ENCODE measurements at regions not wholly inside any gene's neighbourhood (a gene's known extent, or its start where the extent isn't known, plus 50 kb on each side); places are given as distances from the start of the nearest gene placed in this dataset.

DNA sequence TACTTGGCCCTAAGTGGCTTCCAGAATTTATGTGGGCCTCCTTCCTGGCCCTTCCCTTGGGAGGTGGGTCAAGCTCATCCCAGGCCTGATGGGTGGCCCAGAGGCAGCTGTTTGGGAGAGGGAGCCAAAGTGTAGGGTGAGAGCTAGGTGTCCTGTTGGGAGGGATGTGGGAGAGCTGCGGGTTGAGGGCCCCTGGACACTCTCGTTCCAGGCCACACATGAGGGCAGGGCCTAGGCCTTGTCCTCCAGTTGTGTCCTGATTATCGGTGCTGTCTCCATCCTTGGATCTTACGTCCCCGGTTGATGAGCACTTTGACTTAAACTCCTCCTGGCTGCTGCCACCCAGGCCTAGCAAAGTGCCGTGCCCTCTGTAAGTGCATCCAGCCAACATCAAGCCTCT is 177.5 kb upstream of the VASH1 start:
- no peaks in the 10 kb centered on the region for H3K4me1 Mint-ChIP-seq
- DNase-seq (ENCODE audit: low spot score), result no peak
- no peaks in the 10 kb centered on the region for H3K27me3 ChIP-seq
- H3K36me3 ChIP-seq, result no peaks in the 10 kb centered on the region
- no peaks in the 10 kb centered on the region for H3F3A ChIP-seq (ENCODE audit: low read depth)
- no peaks in the 10 kb centered on the region for H3K9me3 ChIP-seq (ENCODE audit: low read depth)
- H3K4me1 ChIP-seq, result no peaks in the 10 kb centered on the region
- peaks cover 11% of the 10 kb centered on the region for H3K27me3 Mint-ChIP-seq (ENCODE audit: insufficient read depth, low read depth)
- no peak overlapping the region for H3K4me3 ChIP-seq
- H3K36me3 Mint-ChIP-seq, result no peaks in the 10 kb centered on the region
- no peak overlapping the region for H3K4me2 ChIP-seq
- no peaks in the 10 kb centered on the region for H4K20me1 ChIP-seq (ENCODE audit: low read depth)
- no peak overlapping the region for H3K27ac Mint-ChIP-seq
- H3K27ac ChIP-seq, result no peak overlapping the region
- no peak overlapping the region for H3K9ac ChIP-seq
- TF ChIP-seq EZH2phosphoT487 (IDR thresholded peaks at IDR 0.05) (no peak), EZH2 (IDR thresholded peaks at IDR 0.05) (no peak)
- TF ChIP-seq, protein P1, sequence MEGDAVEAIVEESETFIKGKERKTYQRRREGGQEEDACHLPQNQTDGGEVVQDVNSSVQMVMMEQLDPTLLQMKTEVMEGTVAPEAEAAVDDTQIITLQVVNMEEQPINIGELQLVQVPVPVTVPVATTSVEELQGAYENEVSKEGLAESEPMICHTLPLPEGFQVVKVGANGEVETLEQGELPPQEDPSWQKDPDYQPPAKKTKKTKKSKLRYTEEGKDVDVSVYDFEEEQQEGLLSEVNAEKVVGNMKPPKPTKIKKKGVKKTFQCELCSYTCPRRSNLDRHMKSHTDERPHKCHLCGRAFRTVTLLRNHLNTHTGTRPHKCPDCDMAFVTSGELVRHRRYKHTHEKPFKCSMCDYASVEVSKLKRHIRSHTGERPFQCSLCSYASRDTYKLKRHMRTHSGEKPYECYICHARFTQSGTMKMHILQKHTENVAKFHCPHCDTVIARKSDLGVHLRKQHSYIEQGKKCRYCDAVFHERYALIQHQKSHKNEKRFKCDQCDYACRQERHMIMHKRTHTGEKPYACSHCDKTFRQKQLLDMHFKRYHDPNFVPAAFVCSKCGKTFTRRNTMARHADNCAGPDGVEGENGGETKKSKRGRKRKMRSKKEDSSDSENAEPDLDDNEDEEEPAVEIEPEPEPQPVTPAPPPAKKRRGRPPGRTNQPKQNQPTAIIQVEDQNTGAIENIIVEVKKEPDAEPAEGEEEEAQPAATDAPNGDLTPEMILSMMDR (IDR thresholded peaks at IDR 0.05), result no peak
- no peaks in the 10 kb centered on the region for H3K79me2 ChIP-seq (ENCODE audit: low read depth)
- no peaks in the 10 kb centered on the region for H3K9me3 Mint-ChIP-seq
- no peak overlapping the region for H2AFZ ChIP-seq (replicated peaks)
- no peak overlapping the region for H3K4me3 Mint-ChIP-seq

GRCh38 chr14:76584271-76584702 is 177.0 kb upstream of the VASH1 start:
- Histone ChIP-seq H3K36me3 (no peaks in the 10 kb centered on the region), H3K79me2 (ENCODE audit: low read depth) (no peaks in the 10 kb centered on the region), H3K27ac (no peak overlapping the region), H3K9ac (no peak overlapping the region), H3K4me2 (no peak overlapping the region), H3K9me3 (ENCODE audit: low read depth) (no peaks in the 10 kb centered on the region), H3F3A (ENCODE audit: low read depth) (no peaks in the 10 kb centered on the region), H4K20me1 (ENCODE audit: low read depth) (no peaks in the 10 kb centered on the region), H3K4me1 (no peaks in the 10 kb centered on the region), H2AFZ (replicated peaks) (no peak overlapping the region), H3K4me3 (no peak overlapping the region), H3K27me3 (no peaks in the 10 kb centered on the region)
- DNase-seq (ENCODE audit: low spot score), result no peak
- no peaks in the 10 kb centered on the region for H3K4me1 Mint-ChIP-seq
- H3K36me3 Mint-ChIP-seq, result no peaks in the 10 kb centered on the region
- H3K27me3 Mint-ChIP-seq (ENCODE audit: insufficient read depth, low read depth), result peaks cover 8% of the 10 kb centered on the region
- H3K4me3 Mint-ChIP-seq, result no peak overlapping the region
- peaks cover 2% of the 10 kb centered on the region for H3K9me3 Mint-ChIP-seq
- no peak overlapping the region for H3K27ac Mint-ChIP-seq
- TF ChIP-seq EZH2phosphoT487 (IDR thresholded peaks at IDR 0.05), result no peak
- TF ChIP-seq, protein P1 (IDR thresholded peaks at IDR 0.05), result no peak
- no peak for TF ChIP-seq EZH2 (IDR thresholded peaks at IDR 0.05)

DNA sequence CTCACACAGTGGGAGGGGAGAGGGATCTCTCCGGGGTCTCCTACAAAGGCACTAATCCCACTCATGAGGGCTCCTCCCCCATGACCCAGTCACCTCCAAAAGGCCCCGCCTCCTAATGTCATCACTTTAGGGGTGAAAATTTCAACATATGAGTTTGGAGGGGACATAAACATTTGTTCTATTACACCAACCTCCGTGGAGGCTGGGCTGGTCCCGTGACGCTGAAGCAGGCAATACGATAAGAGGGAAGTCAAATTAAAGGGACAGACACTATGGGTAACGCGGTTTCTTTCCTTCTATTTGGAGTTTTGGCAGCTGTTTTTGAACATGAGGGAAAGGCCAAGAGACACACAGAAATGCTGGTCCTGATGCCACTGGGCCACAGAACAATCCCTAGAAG is 175.7 kb upstream of the VASH1 start:
- H3K27ac Mint-ChIP-seq, result no peak overlapping the region
- Histone ChIP-seq H3K9me3 (ENCODE audit: low read depth) (no peaks in the 10 kb centered on the region), H3K4me3 (no peak overlapping the region), H3K27me3 (no peaks in the 10 kb centered on the region), H2AFZ (replicated peaks) (no peak overlapping the region), H3K4me2 (no peak overlapping the region), H3K9ac (no peak overlapping the region), H3K79me2 (ENCODE audit: low read depth) (no peaks in the 10 kb centered on the region), H3K27ac (no peak overlapping the region), H3K4me1 (no peaks in the 10 kb centered on the region), H3K36me3 (no peaks in the 10 kb centered on the region), H3F3A (ENCODE audit: low read depth) (no peaks in the 10 kb centered on the region), H4K20me1 (ENCODE audit: low read depth) (no peaks in the 10 kb centered on the region)
- no peak overlapping the region for H3K4me3 Mint-ChIP-seq
- TF ChIP-seq EZH2 (IDR thresholded peaks at IDR 0.05), result no peak
- TF ChIP-seq, protein P1 (IDR thresholded peaks at IDR 0.05), result no peak
- TF ChIP-seq EZH2phosphoT487 (IDR thresholded peaks at IDR 0.05), result no peak
- DNase-seq (ENCODE audit: low spot score), result no peak
- H3K36me3 Mint-ChIP-seq, result no peaks in the 10 kb centered on the region
- H3K9me3 Mint-ChIP-seq, result peaks cover 3% of the 10 kb centered on the region
- peaks cover under 1% of the 10 kb centered on the region for H3K4me1 Mint-ChIP-seq
- H3K27me3 Mint-ChIP-seq (ENCODE audit: insufficient read depth, low read depth), result peaks cover 6% of the 10 kb centered on the region
